ENCODE measurements at regions not wholly inside any gene's neighbourhood (a gene's known extent, or its start where the extent isn't known, plus 50 kb on each side); places are given as distances from the start of the nearest gene placed in this dataset.

DNA sequence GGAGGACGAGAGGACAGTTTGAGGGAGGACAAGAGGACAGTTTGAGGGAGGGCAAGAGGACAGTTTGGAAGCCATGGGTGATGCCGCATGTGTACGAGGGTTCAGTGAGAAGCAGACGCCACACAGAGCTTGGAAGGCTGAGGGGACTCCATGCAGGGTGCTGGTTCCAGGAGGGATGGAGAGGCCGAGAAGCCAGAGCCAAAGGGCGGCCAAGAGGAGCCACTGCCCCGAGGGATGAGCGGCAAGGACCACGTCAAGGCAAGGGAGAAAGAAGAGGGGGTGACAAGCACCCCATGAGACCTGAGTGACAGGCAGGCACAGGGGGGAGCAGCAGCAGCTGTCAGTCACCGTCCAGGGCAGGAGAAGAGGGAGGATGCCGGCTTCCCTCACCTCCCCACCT lies 385.7 kb upstream of the MYT1L start:
- no peak for TF ChIP-seq SIN3A (IDR thresholded peaks at IDR 0.05; ENCODE audit: low read depth)
- no peak for TF ChIP-seq POLR2A (IDR thresholded peaks at IDR 0.05; ENCODE audit: borderline replicate concordance, extremely low read depth, insufficient read depth, insufficient read length)
- TF ChIP-seq FOSL1 (IDR thresholded peaks at IDR 0.05; ENCODE audit: low read depth) = no peak
- TF ChIP-seq, protein P1, sequence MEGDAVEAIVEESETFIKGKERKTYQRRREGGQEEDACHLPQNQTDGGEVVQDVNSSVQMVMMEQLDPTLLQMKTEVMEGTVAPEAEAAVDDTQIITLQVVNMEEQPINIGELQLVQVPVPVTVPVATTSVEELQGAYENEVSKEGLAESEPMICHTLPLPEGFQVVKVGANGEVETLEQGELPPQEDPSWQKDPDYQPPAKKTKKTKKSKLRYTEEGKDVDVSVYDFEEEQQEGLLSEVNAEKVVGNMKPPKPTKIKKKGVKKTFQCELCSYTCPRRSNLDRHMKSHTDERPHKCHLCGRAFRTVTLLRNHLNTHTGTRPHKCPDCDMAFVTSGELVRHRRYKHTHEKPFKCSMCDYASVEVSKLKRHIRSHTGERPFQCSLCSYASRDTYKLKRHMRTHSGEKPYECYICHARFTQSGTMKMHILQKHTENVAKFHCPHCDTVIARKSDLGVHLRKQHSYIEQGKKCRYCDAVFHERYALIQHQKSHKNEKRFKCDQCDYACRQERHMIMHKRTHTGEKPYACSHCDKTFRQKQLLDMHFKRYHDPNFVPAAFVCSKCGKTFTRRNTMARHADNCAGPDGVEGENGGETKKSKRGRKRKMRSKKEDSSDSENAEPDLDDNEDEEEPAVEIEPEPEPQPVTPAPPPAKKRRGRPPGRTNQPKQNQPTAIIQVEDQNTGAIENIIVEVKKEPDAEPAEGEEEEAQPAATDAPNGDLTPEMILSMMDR (IDR thresholded peaks at IDR 0.05 in 2 of 3, conservative IDR thresholded peaks at IDR 0.05 in 1 of 3; ENCODE audit: borderline replicate concordance in 1 of 3, insufficient read depth in 1 of 3, low read depth in 2 of 3, low read length in 2 of 3) = no peak
- TF ChIP-seq CEBPB (IDR thresholded peaks at IDR 0.05; ENCODE audit: low read depth) = no peak
- no peak for TF ChIP-seq SRF (IDR thresholded peaks at IDR 0.05; ENCODE audit: low read depth)
- TF ChIP-seq SP1 (IDR thresholded peaks at IDR 0.05; ENCODE audit: low read depth) = no peak
- no peak for TF ChIP-seq RAD21 (IDR thresholded peaks at IDR 0.05; ENCODE audit: low read depth)
- no peak for TF ChIP-seq EZH2 (IDR thresholded peaks at IDR 0.05)
- TF ChIP-seq, protein P2, sequence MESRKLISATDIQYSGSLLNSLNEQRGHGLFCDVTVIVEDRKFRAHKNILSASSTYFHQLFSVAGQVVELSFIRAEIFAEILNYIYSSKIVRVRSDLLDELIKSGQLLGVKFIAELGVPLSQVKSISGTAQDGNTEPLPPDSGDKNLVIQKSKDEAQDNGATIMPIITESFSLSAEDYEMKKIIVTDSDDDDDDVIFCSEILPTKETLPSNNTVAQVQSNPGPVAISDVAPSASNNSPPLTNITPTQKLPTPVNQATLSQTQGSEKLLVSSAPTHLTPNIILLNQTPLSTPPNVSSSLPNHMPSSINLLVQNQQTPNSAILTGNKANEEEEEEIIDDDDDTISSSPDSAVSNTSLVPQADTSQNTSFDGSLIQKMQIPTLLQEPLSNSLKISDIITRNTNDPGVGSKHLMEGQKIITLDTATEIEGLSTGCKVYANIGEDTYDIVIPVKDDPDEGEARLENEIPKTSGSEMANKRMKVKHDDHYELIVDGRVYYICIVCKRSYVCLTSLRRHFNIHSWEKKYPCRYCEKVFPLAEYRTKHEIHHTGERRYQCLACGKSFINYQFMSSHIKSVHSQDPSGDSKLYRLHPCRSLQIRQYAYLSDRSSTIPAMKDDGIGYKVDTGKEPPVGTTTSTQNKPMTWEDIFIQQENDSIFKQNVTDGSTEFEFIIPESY (IDR thresholded peaks at IDR 0.05; ENCODE audit: extremely low read depth, insufficient replicate concordance, low read length) = no peak
- TF ChIP-seq TCF7L2 (IDR thresholded peaks at IDR 0.05; ENCODE audit: borderline replicate concordance, extremely low read depth, insufficient read depth, insufficient read length) = no peak
- no peak for TF ChIP-seq POLR2AphosphoS5 (IDR thresholded peaks at IDR 0.05; ENCODE audit: low read depth, low read length)

Data from HCT116 (cell line).